AG09319 (cell line): ENCODE measurements at regions not wholly inside any gene's neighbourhood (a gene's known extent, or its start where the extent isn't known, plus 50 kb on each side); places are given as distances from the start of the nearest gene placed in this dataset.
"Not testable (repeated sequence)": the region's sequence is repeated elsewhere in the genome, so short reads cannot be mapped to it uniquely, and the experiment has no call there.

ENCODE experiments used
- DNase-seq: peaks from one replicate; pipeline ENCODE4 v3.0.0-alpha.2; 2010; ENCODE audit warnings: low read depth; ENCODE audit errors: extremely low read depth
- CTCF ChIP-seq: IDR thresholded peaks from 2 replicates; pipeline ENCODE4 v1.5.1; 2011; ENCODE audit warnings: low read depth, mild to moderate bottlenecking, inconsistent platforms, low read length, moderate library complexity

GRCh38 chr20:43389211-43389610 is 68.5 kb upstream of the SRSF6 start:
- DNase-seq = no peak
- TF ChIP-seq CTCF = no peak

DNA sequence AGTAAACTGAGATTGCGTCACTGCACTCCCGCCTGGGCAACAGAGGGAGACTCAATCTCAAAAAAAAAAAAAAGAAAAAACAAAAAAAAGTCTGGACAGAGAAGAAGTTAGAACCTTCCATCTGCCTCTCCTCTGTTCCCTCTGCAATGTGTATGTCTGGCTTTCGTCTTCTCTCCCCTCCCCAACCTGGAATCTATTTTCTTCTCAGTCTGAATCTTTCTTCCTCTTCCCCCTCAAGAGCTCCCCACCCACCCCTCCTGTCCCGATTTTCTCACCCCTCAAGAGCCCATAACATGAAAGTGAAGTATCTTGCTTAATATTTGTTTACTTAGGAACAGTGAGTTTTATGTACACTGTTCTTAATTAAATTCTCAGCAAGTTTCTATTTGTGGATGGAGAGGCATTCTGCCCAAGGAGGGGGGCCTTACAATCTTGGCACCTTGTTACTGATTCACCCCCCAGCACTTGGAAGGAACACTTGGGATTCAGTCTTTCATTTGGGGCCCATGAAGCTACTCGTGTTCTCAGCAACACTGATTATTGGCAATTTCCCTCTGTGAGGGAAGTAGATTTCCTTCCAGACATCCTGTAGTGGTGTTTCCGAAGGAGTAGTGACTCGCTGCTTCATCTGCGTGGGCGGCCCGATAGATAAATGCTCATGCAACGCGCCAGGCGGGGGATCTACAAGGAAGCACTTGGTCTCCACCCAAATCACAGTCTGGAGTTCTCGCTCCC is 69.3 kb upstream of the SRSF6 start:
- no peak for DNase-seq
- no peak for TF ChIP-seq CTCF

DNA sequence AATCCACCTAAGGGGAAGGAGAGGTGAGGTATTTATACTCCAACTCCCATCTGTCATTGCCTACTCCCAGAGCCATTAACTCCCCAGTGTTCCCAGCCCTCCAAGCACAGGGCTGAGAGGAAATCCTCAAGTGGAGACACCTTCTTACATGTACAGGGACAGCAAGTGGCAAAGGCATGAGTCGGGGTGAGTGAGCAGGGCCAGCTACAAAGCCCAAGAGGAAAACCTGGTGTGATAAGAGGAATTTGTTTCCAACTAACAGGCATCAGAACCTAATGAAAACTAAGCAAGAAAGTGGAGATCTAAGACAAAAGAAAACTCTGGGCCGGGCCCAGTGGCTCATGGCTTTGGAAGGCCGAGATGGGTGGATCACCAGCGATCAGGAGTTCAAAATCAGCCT is 70.0 kb upstream of the SRSF6 start:
- no peak for DNase-seq
- TF ChIP-seq CTCF = no peak

GRCh38 chr20:43386878-43387277 is 70.8 kb upstream of the SRSF6 start:
- DNase-seq = no peak
- no peak for TF ChIP-seq CTCF

DNA sequence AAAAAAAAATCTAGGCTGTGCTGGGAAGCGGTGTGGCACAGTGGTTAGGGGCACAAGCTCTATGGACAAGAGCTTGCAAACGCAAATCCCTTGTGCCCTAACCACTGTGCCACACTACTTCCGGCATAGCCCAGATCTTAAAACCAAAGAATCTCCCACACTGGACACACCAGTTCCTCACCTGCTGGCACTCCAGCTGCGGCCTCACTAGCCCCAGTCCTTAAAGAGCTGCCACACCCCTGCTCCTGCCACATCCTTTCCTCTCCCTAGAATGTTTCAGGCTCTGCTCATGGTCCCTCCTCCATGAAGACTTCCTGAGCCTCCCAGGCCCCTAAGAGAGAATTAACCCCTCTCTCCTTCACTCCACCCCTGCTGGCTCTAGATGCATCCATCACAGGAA is 71.8 kb upstream of the SRSF6 start:
- no peak for TF ChIP-seq CTCF
- no peak for DNase-seq

GRCh38 chr20:43384101-43384940 is 73.4 kb upstream of the SRSF6 start:
- TF ChIP-seq CTCF = no peak
- DNase-seq = no peak

GRCh38 chr20:43383026-43383795 is 74.5 kb upstream of the SRSF6 start:
- no peak for TF ChIP-seq CTCF
- DNase-seq = no peak

- not testable (repeated sequence) for DNase-seq
These were observed 75.6 kb upstream of the SRSF6 start for GRCh38 chr20:43382135-43382534.

- DNase-seq = not testable (repeated sequence)
These were observed 76.2 kb upstream of the SRSF6 start for GRCh38 chr20:43381533-43381932.
